Stimulated activated CD8-positive, alpha-beta memory T cell treated with anti-CD3 and anti-CD28 coated beads, Interleukin-4, amount 100 ng/mL, for 4 hours (primary cell): ENCODE measurements at regions not wholly inside any gene's neighbourhood (a gene's known extent, or its start where the extent isn't known, plus 50 kb on each side); places are given as distances from the start of the nearest gene placed in this dataset.

Experiments
- DNase-seq, 2 donors: peaks; one replicate each; pipeline ENCODE4 v3.0.0-alpha.2; 2020; ENCODE audit warnings: low read depth in 2 of 2, low spot score in 1 of 2

DNA sequence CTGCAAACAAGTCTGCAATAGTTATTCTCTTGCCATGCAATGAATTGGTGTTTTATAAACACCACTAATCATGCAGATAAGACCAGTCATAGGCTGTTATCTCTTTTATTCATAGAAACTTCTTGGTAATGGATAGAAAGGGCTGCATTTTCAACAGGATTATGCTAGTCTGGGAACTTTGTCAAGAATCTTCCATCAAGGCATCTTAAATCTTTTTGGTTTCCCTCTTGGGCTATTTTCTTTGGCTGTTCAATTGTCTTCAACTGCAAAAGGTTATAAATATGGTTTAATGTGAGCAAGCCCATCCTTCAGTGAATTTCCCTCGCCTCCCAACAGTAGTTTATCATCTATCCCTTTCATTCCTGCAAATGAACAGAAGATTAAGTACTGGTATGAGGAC is 59.0 kb upstream of the MINAR1 start:
- no peak for DNase-seq

GRCh38 chr15:79373728-79374127 is 58.4 kb upstream of the MINAR1 start:
- no peak for DNase-seq

DNA sequence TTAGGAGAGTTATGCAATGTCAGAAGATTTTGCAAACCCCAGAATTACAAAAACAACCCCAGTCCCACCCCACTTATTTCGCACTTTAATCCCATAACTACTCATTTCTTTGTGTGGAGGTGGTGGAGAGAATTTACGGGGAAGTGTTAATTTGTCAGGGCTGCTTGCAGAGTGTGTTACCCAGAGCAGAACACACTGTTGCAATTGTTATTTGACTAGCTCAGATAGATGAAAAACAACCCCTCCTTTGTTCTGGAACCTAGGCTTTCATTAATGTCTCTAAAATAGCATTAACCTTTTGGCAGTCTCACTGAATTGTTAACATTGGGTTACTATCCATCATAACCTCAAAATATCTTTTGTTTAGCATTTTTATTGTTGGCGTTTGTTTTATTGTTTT is 55.8 kb upstream of the MINAR1 start:
- DNase-seq: no peak

- DNase-seq: no peak
These were observed 53.6 kb upstream of the MINAR1 start for GRCh38 chr15:79378394-79379109.

- DNase-seq: peak; percentile 44 to 61
These were observed 51.2 kb upstream of the MINAR1 start for GRCh38 chr15:79380755-79381497.

GRCh38 chr15:79381593-79381992 is 50.5 kb upstream of the MINAR1 start:
- no peak for DNase-seq
